ENCODE measurements at regions not wholly inside any gene's neighbourhood (a gene's known extent, or its start where the extent isn't known, plus 50 kb on each side); places are given as distances from the start of the nearest gene placed in this dataset.

DNA sequence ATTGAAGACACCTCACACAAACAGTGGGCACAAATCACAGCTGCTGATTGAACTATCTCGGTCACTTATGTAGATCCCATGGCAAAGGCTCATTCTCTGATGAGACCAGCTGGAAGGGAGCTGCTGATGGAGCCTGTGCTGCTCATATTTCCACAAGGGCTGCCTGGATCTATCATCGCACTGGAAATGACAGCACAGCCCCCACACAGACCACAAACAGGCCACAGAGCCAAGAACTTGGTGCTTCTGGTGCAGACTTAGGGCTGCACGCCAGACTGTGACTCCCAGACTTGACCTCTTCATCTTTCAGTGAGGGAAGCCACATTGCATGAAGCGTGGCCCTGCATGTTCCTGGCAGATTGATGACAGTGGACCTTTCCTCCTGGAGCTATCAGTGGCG, 197.6 kb downstream of the MINAR1 start:
- Histone ChIP-seq H3K36me3 (ENCODE audit: control insufficient read depth, low read length) (no peaks in the 10 kb centered on the region), H4K20me1 (ENCODE audit: control insufficient read depth, insufficient read depth, low read depth, low read length) (no peaks in the 10 kb centered on the region), H3K9me2 (replicated peaks; ENCODE audit: control insufficient read depth, low read length) (no peaks in the 10 kb centered on the region), H3F3A (ENCODE audit: control insufficient read depth, insufficient read depth) (no peaks in the 10 kb centered on the region), H3K27ac (ENCODE audit: low read depth, low read length) (no peak overlapping the region), H3K4me3 (ENCODE audit: low read length) (no peak overlapping the region), H3K27me3 (ENCODE audit: control insufficient read depth, low read length) (peaks cover 12% of the 10 kb centered on the region), H3K79me2 (ENCODE audit: control insufficient read depth, low read length) (no peaks in the 10 kb centered on the region), H3K9me3 (ENCODE audit: control insufficient read depth, insufficient read depth, low read length) (no peaks in the 10 kb centered on the region), H3K4me2 (ENCODE audit: low read length) (no peak overlapping the region), H3K4me1 (ENCODE audit: control insufficient read depth, low read length) (no peaks in the 10 kb centered on the region)
- TF ChIP-seq CTCF (IDR thresholded peaks at IDR 0.05; ENCODE audit: low read depth, low read length, poor library complexity, severe bottlenecking) (no peak), EZH2phosphoT487 (IDR thresholded peaks at IDR 0.05; ENCODE audit: borderline replicate concordance, low read length) (no peak)

- no peak overlapping the region for H3K4me3 ChIP-seq (ENCODE audit: low read length)
- peaks cover 4% of the 10 kb centered on the region; the same call in 1 of the 2 replicates for H3K27me3 ChIP-seq (ENCODE audit: control insufficient read depth, low read length)
- no peaks in the 10 kb centered on the region for H3K9me2 ChIP-seq (replicated peaks; ENCODE audit: control insufficient read depth, low read length)
- H3F3A ChIP-seq (ENCODE audit: control insufficient read depth, insufficient read depth): no peaks in the 10 kb centered on the region
- H3K36me3 ChIP-seq (ENCODE audit: control insufficient read depth, low read length): no peaks in the 10 kb centered on the region
- H3K79me2 ChIP-seq (ENCODE audit: control insufficient read depth, low read length): no peaks in the 10 kb centered on the region
- H3K4me1 ChIP-seq (ENCODE audit: control insufficient read depth, low read length): no peaks in the 10 kb centered on the region
- no peak overlapping the region for H3K27ac ChIP-seq (ENCODE audit: low read depth, low read length)
- H3K9me3 ChIP-seq (ENCODE audit: control insufficient read depth, insufficient read depth, low read length): no peaks in the 10 kb centered on the region
- no peaks in the 10 kb centered on the region for H4K20me1 ChIP-seq (ENCODE audit: control insufficient read depth, insufficient read depth, low read depth, low read length)
- H3K4me2 ChIP-seq (ENCODE audit: low read length): no peak overlapping the region
- TF ChIP-seq CTCF (IDR thresholded peaks at IDR 0.05; ENCODE audit: low read depth, low read length, poor library complexity, severe bottlenecking) (no peak), EZH2phosphoT487 (IDR thresholded peaks at IDR 0.05; ENCODE audit: borderline replicate concordance, low read length) (no peak)
These were observed 200.3 kb downstream of the MINAR1 start for GRCh38 chr15:79632457-79632856.

GRCh38 chr15:79635149-79635771, 203.1 kb downstream of the MINAR1 start:
- H3K9me2 ChIP-seq (replicated peaks; ENCODE audit: control insufficient read depth, low read length): no peaks in the 10 kb centered on the region
- H3K36me3 ChIP-seq (ENCODE audit: control insufficient read depth, low read length): no peaks in the 10 kb centered on the region
- TF ChIP-seq CTCF (IDR thresholded peaks at IDR 0.05; ENCODE audit: low read depth, low read length, poor library complexity, severe bottlenecking) (no peak), EZH2phosphoT487 (IDR thresholded peaks at IDR 0.05; ENCODE audit: borderline replicate concordance, low read length) (no peak)
- no peaks in the 10 kb centered on the region for H4K20me1 ChIP-seq (ENCODE audit: control insufficient read depth, insufficient read depth, low read depth, low read length)
- H3K4me3 ChIP-seq (ENCODE audit: low read length): no peak overlapping the region
- no peaks in the 10 kb centered on the region for H3K4me1 ChIP-seq (ENCODE audit: control insufficient read depth, low read length)
- H3K9me3 ChIP-seq (ENCODE audit: control insufficient read depth, insufficient read depth, low read length): no peaks in the 10 kb centered on the region
- H3K79me2 ChIP-seq (ENCODE audit: control insufficient read depth, low read length): no peaks in the 10 kb centered on the region
- H3K27me3 ChIP-seq (ENCODE audit: control insufficient read depth, low read length): no peaks in the 10 kb centered on the region
- H3F3A ChIP-seq (ENCODE audit: control insufficient read depth, insufficient read depth): no peaks in the 10 kb centered on the region
- no peak overlapping the region for H3K4me2 ChIP-seq (ENCODE audit: low read length)
- H3K27ac ChIP-seq (ENCODE audit: low read depth, low read length): no peak overlapping the region
